Endometrium (tissue), 2 donors: ENCODE measurements at regions not wholly inside any gene's neighbourhood (a gene's known extent, or its start where the extent isn't known, plus 50 kb on each side); places are given as distances from the start of the nearest gene placed in this dataset.

ENCODE experiments used
- FAIRE-seq: peaks from 2 replicates; lab custom pipeline; 2012; peaks lifted over from hg19 to GRCh38; lab: Jason Lieb, UNC
- donor health status: control.
- donor health status: control.

DNA sequence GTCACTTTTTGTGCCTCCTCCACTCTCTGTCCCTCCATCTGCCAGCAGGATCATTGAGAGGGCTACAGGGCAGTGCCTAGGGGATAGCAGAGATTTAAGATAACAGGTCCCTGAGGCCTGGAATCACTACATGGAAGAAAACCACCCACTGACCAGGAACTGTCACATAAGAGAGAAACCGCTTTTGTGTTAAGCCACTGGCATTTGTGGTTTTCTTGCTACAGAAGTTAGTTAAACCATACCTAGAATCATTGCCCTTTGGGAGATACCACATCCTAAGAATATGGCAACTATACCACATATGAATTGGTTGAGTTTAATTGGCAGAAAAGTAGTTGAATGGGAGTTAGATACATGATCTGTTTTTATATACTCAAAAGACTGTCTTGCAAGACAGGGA lies 112.8 kb upstream of the LPP start:
- no peak for FAIRE-seq

DNA sequence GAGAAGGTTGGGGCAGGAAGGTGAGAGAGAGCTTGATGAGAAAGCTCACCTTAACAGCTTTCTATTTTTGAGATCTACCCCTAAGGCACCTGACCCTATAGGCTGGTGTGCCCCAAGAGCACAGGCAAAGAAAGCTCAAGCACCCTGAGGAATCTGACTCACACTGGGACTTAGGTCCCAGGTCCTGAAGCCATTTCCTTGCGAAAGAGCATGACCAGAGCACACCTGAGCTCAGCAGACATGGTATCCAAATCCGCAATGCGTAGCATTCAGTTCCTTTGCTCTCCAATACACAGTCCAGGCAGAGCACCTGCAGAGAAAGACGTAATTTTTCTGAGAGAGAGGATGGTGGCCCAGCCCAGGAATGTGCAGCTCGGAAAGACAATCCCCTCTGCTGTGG lies 112.1 kb upstream of the LPP start:
- FAIRE-seq = no peak

- FAIRE-seq = no peak
These were observed 111.5 kb upstream of the LPP start for GRCh38 chr3:188042466-188042865.

DNA sequence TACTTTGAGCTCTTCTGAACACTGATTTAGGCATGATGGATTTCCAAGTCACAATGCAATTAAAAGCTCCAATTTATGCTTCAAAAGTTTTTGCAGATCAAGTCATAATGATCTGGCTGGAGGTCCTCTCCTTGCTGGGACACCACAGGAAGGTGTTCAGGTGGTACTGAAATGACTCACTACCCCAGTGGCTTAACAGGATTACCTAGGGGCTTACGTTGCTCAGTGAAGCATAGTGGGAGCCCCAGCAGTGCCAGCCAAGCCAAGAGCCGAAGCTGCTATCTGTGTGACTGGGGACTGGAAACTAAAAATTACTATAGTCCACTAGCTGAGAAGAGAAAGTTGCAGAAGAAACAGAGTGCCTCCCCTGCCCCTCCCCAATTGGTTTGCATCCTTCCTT lies 110.1 kb upstream of the LPP start:
- FAIRE-seq = no peak

- no peak for FAIRE-seq
These were observed 107.3 kb upstream of the LPP start for GRCh38 chr3:188046561-188047211.

DNA sequence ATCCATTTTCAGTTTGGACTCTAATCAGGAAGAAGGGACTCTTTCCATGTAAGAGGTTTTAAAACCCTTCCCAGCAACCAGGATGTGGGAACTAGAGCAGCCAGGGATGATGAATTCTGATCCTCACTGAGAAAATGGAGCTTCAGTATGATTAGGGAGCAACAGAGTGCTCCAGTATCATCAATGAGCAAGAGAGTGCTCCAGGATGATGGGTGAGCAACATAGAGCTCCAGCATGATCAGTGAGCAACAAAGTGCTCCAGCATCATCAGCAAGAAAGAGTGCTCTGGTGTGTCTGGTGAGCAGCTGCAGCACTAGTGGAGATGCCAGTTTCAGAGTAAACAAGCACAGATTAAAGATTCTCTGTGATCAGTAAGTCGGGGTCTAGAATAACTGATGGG lies 106.4 kb upstream of the LPP start:
- no peak for FAIRE-seq

GRCh38 chr3:188049606-188050530 lies 104.1 kb upstream of the LPP start:
- FAIRE-seq = no peak

GRCh38 chr3:188051801-188052168 lies 102.2 kb upstream of the LPP start:
- FAIRE-seq = no peak

GRCh38 chr3:188052169-188053035 lies 101.6 kb upstream of the LPP start:
- FAIRE-seq = no peak

DNA sequence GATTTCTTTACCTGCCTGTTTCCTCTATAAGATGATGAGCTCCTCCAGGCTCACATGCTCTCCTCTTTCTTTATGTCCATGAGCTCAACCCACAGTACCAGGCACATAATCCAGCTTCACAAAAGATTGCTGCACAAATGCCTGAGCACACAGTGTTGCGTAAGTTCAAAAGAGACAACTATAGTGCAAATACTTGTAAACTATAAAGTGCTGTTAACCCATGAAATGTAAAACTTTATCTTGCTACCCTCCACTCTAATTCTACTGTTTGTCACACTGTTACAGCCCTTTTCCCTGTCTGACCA lies 101.0 kb upstream of the LPP start:
- FAIRE-seq = no peak

DNA sequence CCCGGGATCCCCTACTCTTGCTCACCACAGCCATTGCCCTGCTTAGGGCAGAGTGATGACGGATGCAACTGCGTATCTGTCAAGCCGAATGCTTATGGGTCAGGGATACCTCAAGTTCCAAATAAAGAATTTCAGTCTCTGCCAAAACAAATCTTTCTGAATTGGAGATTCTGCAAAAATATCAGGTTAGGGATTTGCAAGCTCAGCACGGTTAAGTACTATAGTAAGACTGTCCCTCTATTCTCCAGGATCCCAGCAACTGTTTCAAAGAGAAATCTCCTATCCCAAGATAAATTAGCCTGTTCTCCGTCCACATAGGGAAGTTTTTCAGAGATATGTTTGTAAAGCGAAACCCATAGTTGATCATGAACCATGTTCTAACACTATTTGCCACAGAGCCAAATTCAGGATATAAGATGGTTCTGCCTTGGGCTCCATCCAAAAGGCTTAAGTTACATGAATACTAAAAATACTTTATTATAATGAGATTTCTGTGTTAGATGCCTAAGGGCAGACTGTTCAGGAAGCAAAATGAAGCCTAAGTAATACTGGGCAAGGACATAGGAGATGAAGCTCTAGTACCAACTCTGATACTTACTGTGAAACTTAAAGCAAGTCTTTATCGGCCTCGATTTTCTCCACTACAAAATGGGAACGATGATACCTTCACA lies 100.1 kb upstream of the LPP start:
- no peak for FAIRE-seq

- FAIRE-seq = no peak
These were observed 99.4 kb upstream of the LPP start for GRCh38 chr3:188054541-188054940.

DNA sequence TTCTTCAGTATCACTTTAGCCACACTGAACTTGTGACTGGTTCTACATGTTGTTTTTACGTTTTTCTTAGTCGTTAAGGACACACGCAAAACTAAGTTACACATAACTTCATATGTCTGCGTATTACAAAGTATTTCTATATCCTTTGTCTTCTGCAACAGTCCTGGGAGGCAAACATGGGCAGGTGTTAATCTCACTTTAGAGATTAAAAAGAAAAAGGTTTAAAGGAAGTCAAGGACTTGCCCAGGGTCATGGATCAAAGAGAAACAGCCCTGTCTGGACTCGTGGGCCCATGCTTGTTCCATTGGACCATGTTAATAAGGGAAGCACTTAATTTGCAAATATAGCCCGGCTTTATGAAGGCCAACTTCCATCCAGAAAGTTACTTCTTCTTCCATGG lies 98.6 kb upstream of the LPP start:
- no peak for FAIRE-seq

- no peak for FAIRE-seq
These were observed 96.8 kb upstream of the LPP start for GRCh38 chr3:188057124-188057523.

GRCh38 chr3:188058569-188059184 lies 95.3 kb upstream of the LPP start:
- FAIRE-seq = no peak

GRCh38 chr3:188059351-188059750 lies 94.6 kb upstream of the LPP start:
- no peak for FAIRE-seq

DNA sequence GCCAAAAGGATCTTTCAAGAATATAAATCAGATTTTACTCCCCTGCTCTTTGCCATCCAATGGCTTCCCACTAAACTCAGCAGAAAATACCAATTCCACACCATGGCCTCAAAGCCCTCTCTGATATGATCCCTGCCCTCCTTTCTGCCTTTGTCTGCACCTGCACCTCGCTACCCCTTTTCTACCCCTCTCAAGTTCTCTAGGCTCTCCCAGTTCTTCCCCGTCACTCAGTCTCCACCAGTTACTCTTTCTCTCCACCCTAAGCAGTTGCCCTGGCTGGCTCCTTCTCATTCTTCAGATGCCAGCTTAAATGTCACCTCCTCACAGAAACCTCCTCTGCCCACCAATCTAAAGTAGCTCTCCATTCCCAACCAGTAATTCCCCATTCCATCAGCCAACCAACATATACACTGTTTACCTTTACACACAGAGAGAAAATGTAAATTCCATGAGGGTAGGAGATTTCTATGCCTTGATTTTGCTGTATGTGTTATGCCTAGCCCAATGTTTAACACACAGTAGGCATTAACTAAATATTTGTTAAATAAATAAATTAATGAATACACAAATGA lies 93.6 kb upstream of the LPP start:
- no peak for FAIRE-seq

DNA sequence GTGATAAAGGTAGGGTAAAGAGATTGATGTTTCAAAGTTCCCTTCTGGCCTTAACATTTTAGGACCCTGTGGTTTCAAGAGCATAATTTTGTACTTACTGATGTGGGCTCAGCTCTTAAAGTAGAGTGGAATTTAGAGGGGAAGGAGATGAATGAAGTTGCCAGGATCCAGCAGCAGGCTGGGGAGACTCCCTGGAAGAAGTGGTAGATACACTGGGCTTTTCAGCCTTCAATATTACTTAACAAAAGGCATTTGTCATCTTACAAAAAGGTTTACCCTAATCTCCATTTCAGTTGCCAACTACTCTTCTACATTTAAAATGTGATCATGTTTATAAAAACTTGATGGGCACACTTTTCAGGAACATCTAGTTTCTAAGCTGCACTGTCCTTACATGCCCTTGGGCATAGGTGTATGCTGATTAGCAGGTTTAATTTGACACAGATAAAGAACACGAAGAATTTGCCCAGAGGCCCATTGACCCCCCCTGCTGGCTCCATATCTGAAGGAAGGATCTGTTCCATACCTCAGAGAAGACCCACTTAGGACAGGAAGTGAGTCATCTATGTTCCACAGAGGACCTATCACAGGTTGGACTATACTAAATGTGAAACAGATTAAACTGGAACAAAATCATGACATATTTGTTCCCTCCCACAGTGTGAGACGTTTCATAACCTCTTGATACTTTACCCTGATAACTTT lies 93.0 kb upstream of the LPP start:
- FAIRE-seq = no peak

DNA sequence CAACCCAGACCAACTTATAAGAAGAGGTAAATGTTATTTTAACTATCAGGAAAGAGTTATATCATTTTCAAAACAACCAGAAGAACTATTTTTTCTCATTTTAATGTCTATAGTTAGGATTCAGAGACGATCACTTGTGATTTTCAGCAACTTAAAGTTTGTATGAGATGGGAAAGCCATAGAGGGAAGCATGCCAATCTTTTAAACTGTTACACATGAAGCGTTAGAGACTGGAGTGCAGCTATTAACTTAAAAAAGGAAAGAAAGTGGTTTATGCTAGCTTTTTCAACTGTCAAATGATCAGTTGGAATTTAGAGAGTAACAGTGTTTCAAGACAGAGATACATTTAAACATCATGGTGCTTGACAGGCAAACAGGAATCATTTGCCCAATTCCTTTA lies 91.7 kb upstream of the LPP start:
- no peak for FAIRE-seq

DNA sequence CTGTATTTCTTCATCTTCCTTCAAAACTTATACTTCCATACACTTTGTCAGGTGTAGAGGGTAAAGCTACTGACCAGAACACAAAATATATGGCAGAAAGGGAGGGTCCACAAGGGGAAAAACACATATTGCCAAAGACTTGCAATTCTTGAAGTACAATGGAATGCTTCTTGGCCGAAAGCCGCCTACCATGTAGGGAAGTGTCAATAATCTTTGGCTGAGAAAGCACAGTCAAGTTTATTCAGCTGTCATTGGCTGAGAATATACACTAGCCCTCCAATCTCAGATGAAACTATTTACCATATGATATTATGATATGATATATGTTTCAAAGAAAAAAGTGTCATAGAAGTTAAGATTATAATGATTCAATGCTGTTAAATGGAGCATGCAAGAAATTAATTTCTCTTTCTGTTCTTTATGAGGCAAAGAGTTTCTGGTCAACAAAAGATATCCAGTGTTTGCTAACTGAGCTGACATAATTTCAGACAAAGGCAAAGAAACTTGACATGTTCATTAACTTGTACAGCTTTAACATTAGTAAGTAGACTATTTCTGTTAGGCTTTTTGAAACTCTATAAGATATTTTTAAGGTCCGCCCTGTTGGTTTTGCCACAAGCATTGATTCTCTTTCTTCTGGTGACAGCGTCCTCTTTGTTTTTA lies 89.0 kb upstream of the LPP start:
- no peak for FAIRE-seq
